LNCaP clone FGC (cell line): ENCODE measurements at regions not wholly inside any gene's neighbourhood (a gene's known extent, or its start where the extent isn't known, plus 50 kb on each side); places are given as distances from the start of the nearest gene placed in this dataset.

Experiments
- DNase-seq: peaks from one replicate; pipeline ENCODE4 v3.0.0-alpha.2; 2011; ENCODE audit warnings: low read depth
- H3K4me3 ChIP-seq: 2 replicates; pipeline ENCODE4 v1.5.1; 2011; ENCODE audit warnings: mild to moderate bottlenecking, low read depth, low read length, control low read depth
- TF ChIP-seq, protein P1 (sequence below): IDR thresholded peaks from 2 replicates; pipeline ENCODE4 v1.5.1; 2012; ENCODE audit warnings: mild to moderate bottlenecking; ENCODE audit not compliant: control insufficient read depth, insufficient read depth; ENCODE audit errors: extremely low read depth

DNA sequence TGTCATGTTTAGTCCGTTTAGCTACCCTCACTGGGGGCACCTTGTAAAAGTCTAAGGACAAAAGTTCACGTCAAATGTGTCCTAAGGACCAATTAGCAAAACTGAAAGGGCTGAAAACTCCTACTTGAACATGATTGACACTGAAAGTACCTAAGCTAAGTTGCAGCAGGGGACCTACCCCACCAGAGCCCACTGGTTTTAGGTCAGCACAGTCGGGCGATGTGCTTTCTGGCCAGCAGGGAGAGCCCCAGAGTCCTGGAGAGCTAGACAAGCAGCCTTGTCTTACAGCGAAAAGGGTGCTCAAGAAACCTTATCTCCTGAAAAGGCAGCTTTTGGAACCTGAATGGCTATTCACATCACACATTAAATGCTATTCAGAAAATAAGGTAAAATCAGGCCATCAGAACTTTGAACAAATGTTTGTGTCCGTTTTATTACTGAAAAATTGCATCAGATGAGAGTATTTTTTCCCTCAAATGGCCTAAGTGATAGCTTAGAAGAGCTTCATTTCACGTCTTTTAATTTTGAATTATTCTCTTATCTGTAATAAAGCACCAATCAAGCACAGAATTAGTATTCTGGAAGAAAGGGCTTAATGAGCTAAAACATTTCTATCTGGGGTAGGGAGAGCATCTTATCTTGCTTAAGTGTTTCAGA lies 52.2 kb upstream of the MKI67 start:
- TF ChIP-seq, protein P1, sequence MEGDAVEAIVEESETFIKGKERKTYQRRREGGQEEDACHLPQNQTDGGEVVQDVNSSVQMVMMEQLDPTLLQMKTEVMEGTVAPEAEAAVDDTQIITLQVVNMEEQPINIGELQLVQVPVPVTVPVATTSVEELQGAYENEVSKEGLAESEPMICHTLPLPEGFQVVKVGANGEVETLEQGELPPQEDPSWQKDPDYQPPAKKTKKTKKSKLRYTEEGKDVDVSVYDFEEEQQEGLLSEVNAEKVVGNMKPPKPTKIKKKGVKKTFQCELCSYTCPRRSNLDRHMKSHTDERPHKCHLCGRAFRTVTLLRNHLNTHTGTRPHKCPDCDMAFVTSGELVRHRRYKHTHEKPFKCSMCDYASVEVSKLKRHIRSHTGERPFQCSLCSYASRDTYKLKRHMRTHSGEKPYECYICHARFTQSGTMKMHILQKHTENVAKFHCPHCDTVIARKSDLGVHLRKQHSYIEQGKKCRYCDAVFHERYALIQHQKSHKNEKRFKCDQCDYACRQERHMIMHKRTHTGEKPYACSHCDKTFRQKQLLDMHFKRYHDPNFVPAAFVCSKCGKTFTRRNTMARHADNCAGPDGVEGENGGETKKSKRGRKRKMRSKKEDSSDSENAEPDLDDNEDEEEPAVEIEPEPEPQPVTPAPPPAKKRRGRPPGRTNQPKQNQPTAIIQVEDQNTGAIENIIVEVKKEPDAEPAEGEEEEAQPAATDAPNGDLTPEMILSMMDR = peak; percentile 74
- DNase-seq = peak; percentile 10
- no peak overlapping the region for H3K4me3 ChIP-seq

DNA sequence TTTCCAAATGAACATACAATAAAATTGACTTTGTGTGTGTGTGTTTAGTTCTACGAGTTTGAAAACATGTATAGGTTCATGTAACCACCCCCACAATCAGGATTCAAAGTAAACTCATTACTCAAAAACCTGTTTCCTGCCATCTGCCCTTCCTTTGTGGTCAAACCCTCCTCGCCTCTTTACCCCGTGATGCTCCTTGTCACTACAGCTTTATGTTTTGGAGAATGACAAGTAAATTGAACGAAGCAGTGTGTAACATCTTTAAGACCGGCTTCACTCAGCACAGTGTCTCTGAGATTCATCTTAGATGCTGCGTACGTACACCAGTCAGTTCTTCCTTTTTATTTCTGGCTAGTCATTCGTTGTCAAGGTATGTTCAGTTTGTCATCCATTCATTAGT lies 54.6 kb upstream of the MKI67 start:
- TF ChIP-seq, protein P1 = no peak
- no peak overlapping the region for H3K4me3 ChIP-seq
- DNase-seq = no peak

- TF ChIP-seq, protein P1 = no peak
- DNase-seq = no peak
- no peak overlapping the region for H3K4me3 ChIP-seq
Measured at GRCh38 chr10:128185627-128186026, 59.4 kb upstream of the MKI67 start.

- no peak overlapping the region for H3K4me3 ChIP-seq
- DNase-seq = no peak
- TF ChIP-seq, protein P1 = no peak
Measured at GRCh38 chr10:128186959-128187787, 61.0 kb upstream of the MKI67 start.

DNA sequence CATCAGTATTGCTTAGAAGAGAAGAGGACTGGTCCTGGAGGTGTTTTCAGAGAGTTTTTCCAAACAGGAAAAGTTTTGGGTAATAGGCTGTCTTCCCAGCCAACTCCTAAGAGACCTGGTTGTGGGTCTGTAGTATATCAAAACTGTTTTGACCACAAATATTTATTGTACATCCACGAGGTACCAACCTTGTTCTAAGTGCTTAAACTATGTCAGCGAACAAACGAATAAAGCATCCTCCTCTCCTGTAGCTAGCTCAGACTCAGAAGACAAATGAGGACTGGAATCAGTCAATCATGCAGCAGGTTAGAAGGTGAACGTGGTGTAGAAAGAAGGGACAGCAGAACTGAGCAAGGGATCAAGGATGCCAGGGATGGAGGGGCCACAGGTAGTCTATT lies 61.6 kb upstream of the MKI67 start:
- TF ChIP-seq, protein P1 = no peak
- no peak for DNase-seq
- no peak overlapping the region for H3K4me3 ChIP-seq

GRCh38 chr10:128189176-128189575 lies 63.0 kb upstream of the MKI67 start:
- no peak for DNase-seq
- H3K4me3 ChIP-seq = no peak overlapping the region
- TF ChIP-seq, protein P1 = no peak
